ENCODE measurements at regions not wholly inside any gene's neighbourhood (a gene's known extent, or its start where the extent isn't known, plus 50 kb on each side); places are given as distances from the start of the nearest gene placed in this dataset.

DNA sequence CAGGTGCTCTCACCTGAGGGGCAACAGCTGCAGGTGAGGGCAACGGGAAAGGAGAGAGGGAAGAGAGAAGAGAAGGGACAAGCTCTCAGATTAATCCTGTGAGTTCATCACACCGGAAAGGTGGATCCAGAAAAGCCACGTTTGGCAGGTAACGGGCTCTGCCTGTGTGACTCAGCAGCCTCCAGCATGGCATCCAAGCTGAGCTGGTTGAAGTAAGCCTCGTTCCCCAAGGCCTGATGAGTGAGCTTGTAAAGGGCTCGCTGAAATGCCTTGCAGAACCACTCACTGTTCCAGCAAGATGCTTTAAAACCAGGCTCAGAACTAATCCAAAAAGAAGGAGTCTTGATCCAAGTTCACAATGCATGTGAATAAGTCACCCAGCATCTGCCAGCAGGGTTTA, 206.9 kb upstream of the TMEM45B start:
- no peak overlapping the region for H3K4me2 ChIP-seq
- no peak overlapping the region for H3K4me3 ChIP-seq
- Mint-ChIP-seq H3K4me1 (peaks cover 13% of the 10 kb centered on the region), H3K36me3 (no peaks in the 10 kb centered on the region), H3K27ac (no peak overlapping the region), H3K4me3 (no peak overlapping the region), H3K27me3 (ENCODE audit: insufficient read depth, low read depth) (peaks cover 5% of the 10 kb centered on the region), H3K9me3 (no peaks in the 10 kb centered on the region)
- peaks cover 15% of the 10 kb centered on the region for H3K4me1 ChIP-seq
- no peaks in the 10 kb centered on the region for H3K9me3 ChIP-seq (ENCODE audit: low read depth)
- no peaks in the 10 kb centered on the region for H3K36me3 ChIP-seq
- no peak overlapping the region for H2AFZ ChIP-seq (replicated peaks)
- H3K27me3 ChIP-seq = no peaks in the 10 kb centered on the region
- DNase-seq (ENCODE audit: low spot score) = no peak
- TF ChIP-seq, protein P1, sequence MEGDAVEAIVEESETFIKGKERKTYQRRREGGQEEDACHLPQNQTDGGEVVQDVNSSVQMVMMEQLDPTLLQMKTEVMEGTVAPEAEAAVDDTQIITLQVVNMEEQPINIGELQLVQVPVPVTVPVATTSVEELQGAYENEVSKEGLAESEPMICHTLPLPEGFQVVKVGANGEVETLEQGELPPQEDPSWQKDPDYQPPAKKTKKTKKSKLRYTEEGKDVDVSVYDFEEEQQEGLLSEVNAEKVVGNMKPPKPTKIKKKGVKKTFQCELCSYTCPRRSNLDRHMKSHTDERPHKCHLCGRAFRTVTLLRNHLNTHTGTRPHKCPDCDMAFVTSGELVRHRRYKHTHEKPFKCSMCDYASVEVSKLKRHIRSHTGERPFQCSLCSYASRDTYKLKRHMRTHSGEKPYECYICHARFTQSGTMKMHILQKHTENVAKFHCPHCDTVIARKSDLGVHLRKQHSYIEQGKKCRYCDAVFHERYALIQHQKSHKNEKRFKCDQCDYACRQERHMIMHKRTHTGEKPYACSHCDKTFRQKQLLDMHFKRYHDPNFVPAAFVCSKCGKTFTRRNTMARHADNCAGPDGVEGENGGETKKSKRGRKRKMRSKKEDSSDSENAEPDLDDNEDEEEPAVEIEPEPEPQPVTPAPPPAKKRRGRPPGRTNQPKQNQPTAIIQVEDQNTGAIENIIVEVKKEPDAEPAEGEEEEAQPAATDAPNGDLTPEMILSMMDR (IDR thresholded peaks at IDR 0.05) = no peak
- peaks cover 19% of the 10 kb centered on the region for H3F3A ChIP-seq (ENCODE audit: low read depth)
- no peaks in the 10 kb centered on the region for H3K79me2 ChIP-seq (ENCODE audit: low read depth)
- H3K9ac ChIP-seq = no peak overlapping the region
- no peak overlapping the region for H3K27ac ChIP-seq
- H4K20me1 ChIP-seq (ENCODE audit: low read depth) = peaks cover 8% of the 10 kb centered on the region

DNA sequence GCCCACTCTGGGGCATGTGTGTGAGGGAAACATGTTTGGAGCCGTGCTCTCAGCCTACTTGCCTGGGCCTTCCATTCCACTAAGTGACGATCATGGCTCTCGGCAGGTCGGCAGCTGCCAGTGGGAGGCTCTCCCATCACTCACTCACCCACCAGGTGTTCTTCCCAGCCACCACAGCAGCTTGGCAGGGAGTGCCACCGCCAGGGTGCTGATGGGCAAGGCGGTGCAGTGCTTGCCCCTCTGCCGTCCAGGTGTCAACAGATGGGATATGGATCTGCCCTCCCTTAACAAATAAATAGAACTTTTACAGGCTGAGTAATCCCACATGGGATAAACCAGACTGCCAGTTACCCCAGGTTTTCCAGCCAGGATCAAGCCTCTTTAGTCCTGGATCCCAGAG, 205.5 kb upstream of the TMEM45B start:
- Histone ChIP-seq H2AFZ (replicated peaks) (no peak overlapping the region), H3K4me1 (peaks cover 15% of the 10 kb centered on the region), H3F3A (ENCODE audit: low read depth) (peaks cover 19% of the 10 kb centered on the region), H3K27me3 (no peaks in the 10 kb centered on the region), H3K9me3 (ENCODE audit: low read depth) (no peaks in the 10 kb centered on the region), H3K36me3 (no peaks in the 10 kb centered on the region), H4K20me1 (ENCODE audit: low read depth) (peaks cover 8% of the 10 kb centered on the region), H3K9ac (no peak overlapping the region), H3K27ac (no peak overlapping the region), H3K4me3 (no peak overlapping the region), H3K4me2 (no peak overlapping the region), H3K79me2 (ENCODE audit: low read depth) (no peaks in the 10 kb centered on the region)
- TF ChIP-seq, protein P1 (IDR thresholded peaks at IDR 0.05) = no peak
- no peak for TF ChIP-seq EZH2 (IDR thresholded peaks at IDR 0.05)
- TF ChIP-seq EZH2phosphoT487 (IDR thresholded peaks at IDR 0.05) = no peak
- no peaks in the 10 kb centered on the region for H3K9me3 Mint-ChIP-seq
- peaks cover 13% of the 10 kb centered on the region for H3K4me1 Mint-ChIP-seq
- no peak overlapping the region for H3K27ac Mint-ChIP-seq
- no peak overlapping the region for H3K4me3 Mint-ChIP-seq
- H3K27me3 Mint-ChIP-seq (ENCODE audit: insufficient read depth, low read depth) = peaks cover 7% of the 10 kb centered on the region
- no peak for DNase-seq (ENCODE audit: low spot score)
- H3K36me3 Mint-ChIP-seq = no peaks in the 10 kb centered on the region

DNA sequence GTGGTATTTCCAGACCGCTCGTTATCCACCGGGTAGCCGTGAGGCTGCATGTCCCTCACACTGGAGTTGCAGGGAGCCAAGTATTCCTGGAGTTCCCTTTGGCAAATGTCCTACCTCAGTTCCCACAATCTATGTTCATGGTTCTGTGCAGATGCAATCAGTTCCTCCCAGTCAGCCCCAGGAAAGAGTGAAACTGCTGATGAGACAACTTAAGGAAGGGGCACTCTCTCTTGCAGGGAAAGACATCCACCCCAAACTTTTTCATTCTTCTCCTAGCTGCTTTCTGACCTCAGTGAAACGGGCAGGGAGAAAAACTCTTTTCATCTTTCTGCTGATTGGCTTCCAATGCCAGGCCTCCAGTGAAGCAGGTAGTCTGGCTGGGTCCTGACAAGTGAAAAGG, 205.1 kb upstream of the TMEM45B start:
- Histone ChIP-seq H2AFZ (replicated peaks) (no peak overlapping the region), H3K27me3 (no peaks in the 10 kb centered on the region), H3K4me1 (peaks cover 15% of the 10 kb centered on the region), H3K79me2 (ENCODE audit: low read depth) (no peaks in the 10 kb centered on the region), H3F3A (ENCODE audit: low read depth) (peaks cover 19% of the 10 kb centered on the region), H3K9ac (no peak overlapping the region), H3K4me2 (no peak overlapping the region), H3K4me3 (no peak overlapping the region), H3K36me3 (no peaks in the 10 kb centered on the region), H4K20me1 (ENCODE audit: low read depth) (peaks cover 8% of the 10 kb centered on the region), H3K9me3 (ENCODE audit: low read depth) (no peaks in the 10 kb centered on the region), H3K27ac (no peak overlapping the region)
- TF ChIP-seq EZH2phosphoT487 (IDR thresholded peaks at IDR 0.05) (no peak), EZH2 (IDR thresholded peaks at IDR 0.05) (no peak)
- TF ChIP-seq, protein P1 (IDR thresholded peaks at IDR 0.05) = no peak
- no peak overlapping the region for H3K4me3 Mint-ChIP-seq
- peaks cover 7% of the 10 kb centered on the region for H3K27me3 Mint-ChIP-seq (ENCODE audit: insufficient read depth, low read depth)
- no peaks in the 10 kb centered on the region for H3K36me3 Mint-ChIP-seq
- H3K4me1 Mint-ChIP-seq = peaks cover 13% of the 10 kb centered on the region
- no peaks in the 10 kb centered on the region for H3K9me3 Mint-ChIP-seq
- no peak for DNase-seq (ENCODE audit: low spot score)
- no peak overlapping the region for H3K27ac Mint-ChIP-seq

Measured in neural progenitor cell (in vitro differentiated cells).